Activated CD8-positive, alpha-beta memory T cell treated with anti-CD3 and anti-CD28 coated beads for 1 hour (primary cell): ENCODE measurements at regions not wholly inside any gene's neighbourhood (a gene's known extent, or its start where the extent isn't known, plus 50 kb on each side); places are given as distances from the start of the nearest gene placed in this dataset.

ENCODE experiments used
- DNase-seq, 2 donors: peaks; one replicate each; pipeline ENCODE4 v3.0.0-alpha.2; 2020; ENCODE audit warnings: low read depth in 1 of 2; ENCODE audit errors: extremely low read depth in 1 of 2

- DNase-seq = no peak
Observed at GRCh38 chr4:124483048-124483906, 229.3 kb downstream of the ANKRD50 start.

GRCh38 chr4:124484008-124484407 is 228.5 kb downstream of the ANKRD50 start:
- no peak for DNase-seq

GRCh38 chr4:124484940-124485339 is 227.6 kb downstream of the ANKRD50 start:
- DNase-seq = no peak

GRCh38 chr4:124486423-124486822 is 226.1 kb downstream of the ANKRD50 start:
- no peak for DNase-seq

- no peak for DNase-seq
Observed at GRCh38 chr4:124487651-124488050, 224.9 kb downstream of the ANKRD50 start.

GRCh38 chr4:124491361-124492145 is 221.0 kb downstream of the ANKRD50 start:
- no peak for DNase-seq

- DNase-seq = no peak
Observed at GRCh38 chr4:124499261-124499660, 213.3 kb downstream of the ANKRD50 start.

- DNase-seq = no peak
Observed at GRCh38 chr4:124501576-124501975, 211.0 kb downstream of the ANKRD50 start.

- no peak for DNase-seq
Observed at GRCh38 chr4:124504431-124504830, 208.1 kb downstream of the ANKRD50 start.

- no peak for DNase-seq
Observed at GRCh38 chr4:124505211-124505610, 207.3 kb downstream of the ANKRD50 start.

- DNase-seq = no peak
Observed at GRCh38 chr4:124509151-124509550, 203.4 kb downstream of the ANKRD50 start.

- no peak for DNase-seq
Observed at GRCh38 chr4:124514588-124514987, 197.9 kb downstream of the ANKRD50 start.

- DNase-seq = no peak
Observed at GRCh38 chr4:124515591-124515990, 196.9 kb downstream of the ANKRD50 start.

- no peak for DNase-seq
Observed at GRCh38 chr4:124519196-124519595, 193.3 kb downstream of the ANKRD50 start.

- DNase-seq = no peak
Observed at GRCh38 chr4:124523816-124524215, 188.7 kb downstream of the ANKRD50 start.

GRCh38 chr4:124525524-124525923 is 187.0 kb downstream of the ANKRD50 start:
- no peak for DNase-seq

GRCh38 chr4:124526331-124526730 is 186.2 kb downstream of the ANKRD50 start:
- DNase-seq = no peak

- no peak for DNase-seq
Observed at GRCh38 chr4:124526769-124527168, 185.8 kb downstream of the ANKRD50 start.

GRCh38 chr4:124527364-124527763 is 185.2 kb downstream of the ANKRD50 start:
- DNase-seq = no peak

- no peak for DNase-seq
Observed at GRCh38 chr4:124529131-124529530, 183.4 kb downstream of the ANKRD50 start.

GRCh38 chr4:124530464-124531077 is 182.0 kb downstream of the ANKRD50 start:
- DNase-seq = no peak

GRCh38 chr4:124534131-124534530 is 178.4 kb downstream of the ANKRD50 start:
- no peak for DNase-seq
